ENCODE measurements at regions not wholly inside any gene's neighbourhood (a gene's known extent, or its start where the extent isn't known, plus 50 kb on each side); places are given as distances from the start of the nearest gene placed in this dataset.

DNA sequence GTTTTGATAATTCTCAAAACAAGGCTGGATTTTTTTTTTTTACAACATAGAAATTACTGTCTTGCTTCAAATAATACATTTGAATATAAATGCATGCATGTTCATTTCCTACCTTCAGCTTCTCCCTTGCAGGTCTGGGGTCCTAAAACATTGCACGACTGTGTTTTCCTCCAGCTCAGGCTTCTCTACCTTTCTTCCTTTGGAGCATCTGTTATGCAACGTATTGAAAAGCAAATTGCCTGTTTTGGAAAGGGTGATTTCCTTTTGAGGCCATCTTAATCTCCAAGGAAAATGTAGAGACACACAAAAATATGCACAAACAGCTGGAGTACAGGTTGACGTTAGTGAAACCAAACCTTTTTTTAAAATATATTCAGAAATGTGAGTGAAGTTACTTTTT lies 115.6 kb upstream of the TLL1 start:
- Histone ChIP-seq H3K27ac (ENCODE audit: low read depth in 1 of 2, low read length in 2 of 2) (no peak overlapping the region), H3K4me3 (ENCODE audit: low read length) (no peak overlapping the region), H3K9me3 (ENCODE audit: control insufficient read depth in 1 of 2, insufficient read depth in 1 of 2, low read length in 2 of 2) (peaks cover 0 to 7% of the 10 kb centered on the region in 2 experiments), H3K27me3 (ENCODE audit: control insufficient read depth in 1 of 2, insufficient read depth in 2 of 2, low read length in 2 of 2) (no peaks in the 10 kb centered on the region), H3K36me3 (ENCODE audit: insufficient read depth, low read length) (no peaks in the 10 kb centered on the region), H3K4me1 (ENCODE audit: insufficient read depth, low read length) (no peaks in the 10 kb centered on the region)
- no peak for TF ChIP-seq CTCF (IDR thresholded peaks at IDR 0.05)
- no peak for DNase-seq
- ATAC-seq (ENCODE audit: poor library complexity): no peak
- Mint-ChIP-seq H3K27ac (no peak overlapping the region), H3K36me3 (ENCODE audit: low read depth) (no peaks in the 10 kb centered on the region), H3K27me3 (no peaks in the 10 kb centered on the region), H3K4me3 (no peak overlapping the region), H3K4me1 (ENCODE audit: low read depth) (no peaks in the 10 kb centered on the region), H3K9me3 (peaks cover 3% of the 10 kb centered on the region)
- ChIA-PET POLR2A (no interaction called here), CTCF (interaction anchor here (0.6 kb wide), 1 partner anchor 1771 kb away, joined by 3 read pairs; no protein-coding TSS in a partner anchor)
- intact Hi-C loops (cut with DNase I, micrococcal nuclease): no loop called here

DNA sequence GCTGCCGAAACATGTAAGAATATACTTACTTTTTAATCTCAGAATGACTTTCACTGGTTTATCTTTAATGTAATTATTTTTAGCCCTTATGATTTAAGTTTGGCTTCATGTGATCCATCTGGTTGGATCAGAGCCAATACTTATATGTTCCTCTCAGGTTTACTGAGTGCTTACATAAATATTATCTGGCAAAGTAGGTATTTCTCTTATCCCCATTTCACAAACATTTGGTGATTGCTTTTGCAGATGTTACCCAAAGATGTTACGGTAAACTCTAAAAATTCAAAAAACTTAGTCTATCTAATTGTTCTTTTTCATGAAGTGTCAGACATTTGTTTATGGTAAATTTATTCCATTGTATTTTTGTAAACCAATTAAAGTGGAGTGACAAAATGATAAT lies 115.0 kb upstream of the TLL1 start:
- ChIA-PET CTCF (no interaction called here), POLR2A (no interaction called here)
- no peak for DNase-seq
- intact Hi-C loops (cut with DNase I, micrococcal nuclease): no loop called here
- Mint-ChIP-seq H3K36me3 (ENCODE audit: low read depth) (no peaks in the 10 kb centered on the region), H3K4me1 (ENCODE audit: low read depth) (no peaks in the 10 kb centered on the region), H3K27me3 (no peaks in the 10 kb centered on the region), H3K9me3 (peaks cover 3% of the 10 kb centered on the region), H3K4me3 (no peak overlapping the region), H3K27ac (no peak overlapping the region)
- ATAC-seq (ENCODE audit: poor library complexity): no peak
- Histone ChIP-seq H3K4me1 (ENCODE audit: insufficient read depth, low read length) (no peaks in the 10 kb centered on the region), H3K27ac (ENCODE audit: low read depth in 1 of 2, low read length in 2 of 2) (no peak overlapping the region), H3K27me3 (ENCODE audit: control insufficient read depth in 1 of 2, insufficient read depth in 2 of 2, low read length in 2 of 2) (no peaks in the 10 kb centered on the region), H3K36me3 (ENCODE audit: insufficient read depth, low read length) (no peaks in the 10 kb centered on the region), H3K4me3 (ENCODE audit: low read length) (no peak overlapping the region), H3K9me3 (ENCODE audit: control insufficient read depth in 1 of 2, insufficient read depth in 1 of 2, low read length in 2 of 2) (peaks cover 0 to 7% of the 10 kb centered on the region in 2 experiments)
- no peak for TF ChIP-seq CTCF (IDR thresholded peaks at IDR 0.05)

- Histone ChIP-seq H3K4me3 (ENCODE audit: low read length) (no peak overlapping the region), H3K9me3 (ENCODE audit: control insufficient read depth in 1 of 2, insufficient read depth in 1 of 2, low read length in 2 of 2) (peaks cover 0 to 7% of the 10 kb centered on the region in 2 experiments), H3K27ac (ENCODE audit: low read depth in 1 of 2, low read length in 2 of 2) (no peak overlapping the region), H3K4me1 (ENCODE audit: insufficient read depth, low read length) (no peaks in the 10 kb centered on the region), H3K27me3 (ENCODE audit: control insufficient read depth in 1 of 2, insufficient read depth in 2 of 2, low read length in 2 of 2) (no peaks in the 10 kb centered on the region), H3K36me3 (ENCODE audit: insufficient read depth, low read length) (no peaks in the 10 kb centered on the region)
- CTCF ChIA-PET: no interaction called here
- DNase-seq: no peak
- ATAC-seq (ENCODE audit: poor library complexity): no peak
- POLR2A ChIA-PET: no interaction called here
- peaks cover 1% of the 10 kb centered on the region for H3K9me3 Mint-ChIP-seq
- no peaks in the 10 kb centered on the region for H3K4me1 Mint-ChIP-seq (ENCODE audit: low read depth)
- no peak overlapping the region for H3K27ac Mint-ChIP-seq
- intact Hi-C loops (cut with DNase I, micrococcal nuclease): no loop called here
- TF ChIP-seq CTCF (IDR thresholded peaks at IDR 0.05): no peak
- no peaks in the 10 kb centered on the region for H3K36me3 Mint-ChIP-seq (ENCODE audit: low read depth)
- no peaks in the 10 kb centered on the region for H3K27me3 Mint-ChIP-seq
- H3K4me3 Mint-ChIP-seq: no peak overlapping the region
Observed at GRCh38 chr4:165760182-165760581, 112.9 kb upstream of the TLL1 start.
